Kidney epithelial cell (primary cell): ENCODE measurements at regions not wholly inside any gene's neighbourhood (a gene's known extent, or its start where the extent isn't known, plus 50 kb on each side); places are given as distances from the start of the nearest gene placed in this dataset.

Experiments
- DNase-seq: peaks from one replicate; pipeline ENCODE4 v3.0.0-alpha.2; 2010; ENCODE audit warnings: low read depth
- H3K27me3 ChIP-seq: 2 replicates; pipeline ENCODE4 v1.6.0; 2011; ENCODE audit warnings: low read length; ENCODE audit not compliant: control insufficient read depth, insufficient read depth
- H3K36me3 ChIP-seq: 2 replicates; pipeline ENCODE4 v1.5.1; 2011; ENCODE audit warnings: low read length; ENCODE audit not compliant: control insufficient read depth, insufficient read depth
- H3K4me3 ChIP-seq: 2 replicates; pipeline ENCODE4 v1.5.1; 2011; ENCODE audit warnings: low read depth, mild to moderate bottlenecking, control low read depth, low read length
- TF ChIP-seq, protein P1 (sequence below): IDR thresholded peaks from 2 replicates; pipeline ENCODE4 v1.5.1; 2011; ENCODE audit warnings: mild to moderate bottlenecking, moderate library complexity, low read length, control low read depth, inconsistent platforms; ENCODE audit not compliant: insufficient read depth, poor library complexity, severe bottlenecking

DNA sequence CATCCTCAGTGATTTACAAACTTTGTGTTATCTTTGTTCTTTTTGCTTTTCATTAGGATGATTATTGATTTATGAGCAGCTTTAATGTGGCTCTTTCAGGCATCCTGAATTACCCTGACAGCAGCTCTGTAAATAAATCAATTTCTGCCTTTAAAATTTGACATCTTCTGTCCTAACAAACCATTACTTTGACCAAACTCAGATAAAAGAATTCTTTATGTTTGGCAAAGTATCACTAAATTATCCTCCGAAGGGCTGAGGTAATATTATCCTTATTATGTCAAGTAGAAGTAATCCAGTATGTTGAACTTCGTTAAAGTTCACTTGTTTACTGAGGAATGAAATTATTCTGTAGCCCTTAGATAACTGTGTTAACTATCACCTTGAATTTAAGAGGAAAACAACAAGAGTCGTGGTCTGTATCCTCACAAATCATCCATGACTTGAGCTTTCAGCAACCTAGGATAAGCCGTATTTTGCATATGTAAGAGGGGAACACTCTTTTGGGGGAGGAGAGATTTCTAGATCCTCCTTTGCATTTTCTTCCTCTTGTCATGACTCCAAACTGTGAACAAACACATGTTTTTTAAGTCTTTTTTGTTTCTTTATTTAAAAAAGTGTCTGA, 173.2 kb upstream of the STAC start:
- DNase-seq: no peak
- H3K4me3 ChIP-seq: no peak overlapping the region
- TF ChIP-seq, protein P1, sequence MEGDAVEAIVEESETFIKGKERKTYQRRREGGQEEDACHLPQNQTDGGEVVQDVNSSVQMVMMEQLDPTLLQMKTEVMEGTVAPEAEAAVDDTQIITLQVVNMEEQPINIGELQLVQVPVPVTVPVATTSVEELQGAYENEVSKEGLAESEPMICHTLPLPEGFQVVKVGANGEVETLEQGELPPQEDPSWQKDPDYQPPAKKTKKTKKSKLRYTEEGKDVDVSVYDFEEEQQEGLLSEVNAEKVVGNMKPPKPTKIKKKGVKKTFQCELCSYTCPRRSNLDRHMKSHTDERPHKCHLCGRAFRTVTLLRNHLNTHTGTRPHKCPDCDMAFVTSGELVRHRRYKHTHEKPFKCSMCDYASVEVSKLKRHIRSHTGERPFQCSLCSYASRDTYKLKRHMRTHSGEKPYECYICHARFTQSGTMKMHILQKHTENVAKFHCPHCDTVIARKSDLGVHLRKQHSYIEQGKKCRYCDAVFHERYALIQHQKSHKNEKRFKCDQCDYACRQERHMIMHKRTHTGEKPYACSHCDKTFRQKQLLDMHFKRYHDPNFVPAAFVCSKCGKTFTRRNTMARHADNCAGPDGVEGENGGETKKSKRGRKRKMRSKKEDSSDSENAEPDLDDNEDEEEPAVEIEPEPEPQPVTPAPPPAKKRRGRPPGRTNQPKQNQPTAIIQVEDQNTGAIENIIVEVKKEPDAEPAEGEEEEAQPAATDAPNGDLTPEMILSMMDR: no peak
- H3K27me3 ChIP-seq: no peaks in the 10 kb centered on the region
- no peaks in the 10 kb centered on the region for H3K36me3 ChIP-seq

GRCh38 chr3:36210840-36211651, 169.3 kb upstream of the STAC start:
- H3K36me3 ChIP-seq: no peaks in the 10 kb centered on the region

GRCh38 chr3:36211652-36211999, 168.7 kb upstream of the STAC start:
- H3K36me3 ChIP-seq: no peaks in the 10 kb centered on the region
- DNase-seq: no peak
- TF ChIP-seq, protein P1: no peak
- no peak overlapping the region for H3K4me3 ChIP-seq
- H3K27me3 ChIP-seq: no peaks in the 10 kb centered on the region

More at GRCh38 chr3:36210840-36211651, 169.3 kb upstream of the STAC start:
- no peak for DNase-seq
- H3K4me3 ChIP-seq: no peak overlapping the region
- H3K27me3 ChIP-seq: no peaks in the 10 kb centered on the region
- TF ChIP-seq, protein P1: no peak

DNA sequence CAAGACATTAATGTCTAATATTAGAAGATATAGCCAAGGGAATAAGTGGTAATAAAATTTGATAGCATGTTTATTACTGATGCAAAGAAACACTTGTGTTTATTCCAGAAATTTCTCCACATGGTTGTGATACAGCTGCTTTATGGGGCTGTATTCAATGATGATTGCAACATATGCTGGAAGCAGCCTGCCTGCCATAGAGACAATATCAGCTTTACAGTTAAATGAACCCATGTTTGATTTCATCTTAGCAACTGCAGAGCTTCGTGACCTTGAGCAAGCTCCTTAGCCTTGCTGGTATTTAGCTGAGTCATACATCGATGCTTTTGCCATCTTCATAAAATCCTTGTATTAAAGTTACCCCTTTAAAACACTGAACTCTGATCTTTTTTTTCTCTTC, 168.1 kb upstream of the STAC start:
- TF ChIP-seq, protein P1: no peak
- Histone ChIP-seq H3K36me3 (no peaks in the 10 kb centered on the region), H3K27me3 (no peaks in the 10 kb centered on the region), H3K4me3 (no peak overlapping the region)
- DNase-seq: no peak

GRCh38 chr3:36214460-36214859, 165.8 kb upstream of the STAC start:
- TF ChIP-seq, protein P1: no peak
- no peaks in the 10 kb centered on the region for H3K36me3 ChIP-seq
- H3K27me3 ChIP-seq: no peaks in the 10 kb centered on the region
- no peak overlapping the region for H3K4me3 ChIP-seq
- DNase-seq: no peak

DNA sequence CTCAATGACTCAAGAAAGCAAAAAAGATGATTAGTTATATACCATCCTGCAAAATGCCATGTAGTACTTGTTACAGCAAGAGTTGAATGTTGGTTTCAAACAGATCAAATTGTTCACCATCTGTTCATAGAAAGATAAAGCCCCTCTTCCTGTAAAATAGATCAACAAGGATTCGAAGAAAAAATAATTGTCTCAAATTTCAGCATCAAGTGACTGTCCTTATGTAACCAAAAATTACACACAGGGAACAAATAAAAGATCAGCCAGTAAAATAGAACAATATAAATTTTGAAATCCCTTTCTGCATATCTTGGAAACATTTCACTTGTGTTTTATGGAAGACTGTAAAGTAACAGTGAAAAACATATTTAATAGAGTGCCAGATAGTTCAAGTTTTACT, 165.1 kb upstream of the STAC start:
- Histone ChIP-seq H3K4me3 (no peak overlapping the region), H3K36me3 (no peaks in the 10 kb centered on the region), H3K27me3 (no peaks in the 10 kb centered on the region)
- TF ChIP-seq, protein P1: no peak
- DNase-seq: no peak
